HepG2 (cell line): ENCODE measurements at regions not wholly inside any gene's neighbourhood (a gene's known extent, or its start where the extent isn't known, plus 50 kb on each side); places are given as distances from the start of the nearest gene placed in this dataset.

ENCODE experiments used
- ATAC-seq: fragments of 200-7000 bp; cut with Tn5 transposase; 3 replicates; pipeline ENCODE4 v1.9.1; 2020; ENCODE audit warnings: mild to moderate bottlenecking, moderate library complexity
- BruUV-seq: library from RNA; stranded (reverse); fragments of 400-500 nt; replicated peaks from 2 replicates; lab custom pipeline; 2021; lab: Mats Ljungman, UMichigan
- CTCF ChIA-PET: fragments of 300-600 bp; formaldehyde crosslinking; extraction: SDS; loops from one replicate; lab custom pipeline; 2021; ENCODE audit warnings: low total read pairs, inconsistent platforms, low intra/inter-chr PET ratio; lab: Yijun Ruan, JAX
- POLR2A ChIA-PET: fragments of 350-600 bp; sonication (Branson Sonifier 250); formaldehyde crosslinking; loops from one replicate; lab custom pipeline; 2020; ENCODE audit warnings: antibody characterized with exemption, inconsistent platforms; lab: Yijun Ruan, JAX
- DNase-seq: peaks from one replicate; pipeline ENCODE4 v3.0.0-alpha.2; 2015; ENCODE audit warnings: low spot score
- FAIRE-seq: peaks from 3 replicates; lab custom pipeline; 2011; peaks lifted over from hg19 to GRCh38; lab: Jason Lieb, UNC
- H2AFZ ChIP-seq: one replicate; pipeline ENCODE4 v1.6.1; 2011; ENCODE audit warnings: low read length, inconsistent platforms
- H3K27ac ChIP-seq: fragments of 300-600 bp; 3 replicates; pipeline ENCODE4 v1.8.0; 2011; ENCODE audit warnings: mixed run types, mild to moderate bottlenecking, mixed read lengths, low read length, inconsistent platforms; ENCODE audit not compliant: insufficient read depth; ENCODE audit errors: extremely low read length
- H3K27me3 ChIP-seq, 2 experiments: fragments of 200-600 bp in 1 of 2; 2 replicates in 1 of 2; 3 replicates in 1 of 2; pipeline versions ENCODE4 v1.6.0 to v1.8.0; 2011; ENCODE audit warnings: low read length in 2 of 2, mild to moderate bottlenecking in 2 of 2, moderate library complexity in 2 of 2, inconsistent platforms in 1 of 2; ENCODE audit not compliant: insufficient read depth in 2 of 2, control insufficient read depth in 1 of 2
- H3K36me3 ChIP-seq, 2 experiments: fragments of 200-600 bp in 1 of 2; replicated peaks in 1 of 2; 2 replicates in 1 of 2; 3 replicates in 1 of 2; pipeline versions ENCODE4 v1.5.1 to v1.8.0; 2011; ENCODE audit warnings: low read length in 2 of 2, inconsistent platforms in 1 of 2; ENCODE audit not compliant: insufficient read depth in 2 of 2, control insufficient read depth in 1 of 2
- H3K4me1 ChIP-seq: 2 replicates; pipeline ENCODE4 v1.5.1; 2012; ENCODE audit warnings: low read length, inconsistent platforms; ENCODE audit not compliant: insufficient read depth
- H3K4me2 ChIP-seq: 2 replicates; pipeline ENCODE4 v1.6.0; 2011; ENCODE audit warnings: low read depth, low read length, inconsistent platforms
- H3K4me3 ChIP-seq, 3 experiments: fragments of 200-600 bp in 1 of 3; sonication (generic), shearing (Covaris generic) in 1 of 3; replicated peaks in 1 of 3; 2 replicates each; pipeline ENCODE4 v1.5.1; 2011 to 2016; ENCODE audit warnings: low read length in 3 of 3, inconsistent platforms in 2 of 3, low read depth in 2 of 3, mild to moderate bottlenecking in 2 of 3, control low read depth in 1 of 3, mixed read lengths in 1 of 3; ENCODE audit not compliant: insufficient read depth in 1 of 3
- H3K79me2 ChIP-seq: one replicate; pipeline ENCODE4 v1.6.1; 2011; ENCODE audit warnings: low read length, inconsistent platforms; ENCODE audit not compliant: insufficient read depth
- H3K9ac ChIP-seq: 2 replicates; pipeline ENCODE4 v1.6.0; 2011; ENCODE audit warnings: mild to moderate bottlenecking, low read depth, low read length, inconsistent platforms; ENCODE audit not compliant: insufficient read depth
- H3K9me3 ChIP-seq: 2 replicates; pipeline ENCODE4 v1.5.1; 2012; ENCODE audit warnings: mild to moderate bottlenecking, low read length
- H4K20me1 ChIP-seq: 2 replicates; pipeline ENCODE4 v1.6.0; 2011; ENCODE audit warnings: inconsistent platforms, mild to moderate bottlenecking, low read length, moderate library complexity; ENCODE audit not compliant: insufficient read depth
- ATF7 ChIP-seq, 2 experiments: fragments of 450-650 bp in 1 of 2; sonication (generic) in 1 of 2; formaldehyde crosslinking in 1 of 2; IDR thresholded peaks; 2 replicates each; pipeline versions ENCODE4 v1.4.0 to v1.6.1; 2016 to 2020; ENCODE audit warnings: antibody characterized with exemption in 1 of 2, mild to moderate bottlenecking in 1 of 2, missing genetic modification reagents in 1 of 2
- FOXO1 ChIP-seq: sonication (generic); formaldehyde crosslinking; IDR thresholded peaks from 2 replicates; pipeline ENCODE4 v1.4.0; 2020; ENCODE audit warnings: missing genetic modification reagents
- ZNF530 ChIP-seq: sonication (generic); formaldehyde crosslinking; IDR thresholded peaks from 2 replicates; pipeline ENCODE4 v1.5.0; 2020; ENCODE audit warnings: low read depth, mild to moderate bottlenecking, missing genetic modification reagents
- WGBS: methylation state at CpG from one replicate; pipeline ENCODE4 v1.1.6; 2017; ENCODE audit warnings: low lambda C conversion rate; 5-methylcytosine and 5-hydroxymethylcytosine counted together
- in situ Hi-C: cut with HindIII; loops from 2 replicates; pipeline ENCODE4 v1.10.0; 2017; ENCODE audit warnings: low pct_unique_long_range_greater_than_20kb; ENCODE audit not compliant: extremely low pct_ligation_motif_present
- intact Hi-C: fragments of 100-400 bp; cut with micrococcal nuclease; formaldehyde crosslinking; loops from one replicate; pipeline ENCODE4 v1.10.0; 2022; ENCODE audit not compliant: unreplicated experiment
- TF ChIP-seq, protein P1 (sequence below): sonication (generic); formaldehyde crosslinking; IDR thresholded peaks from 2 replicates; pipeline ENCODE4 v1.5.1; 2020; ENCODE audit warnings: missing genetic modification reagents, mild to moderate bottlenecking, borderline replicate concordance
- TF ChIP-seq, protein P2 (sequence below): sonication (generic); formaldehyde crosslinking; IDR thresholded peaks from 2 replicates; pipeline ENCODE4 v1.9.0; 2021; ENCODE audit warnings: mild to moderate bottlenecking, missing genetic modification reagents

DNA sequence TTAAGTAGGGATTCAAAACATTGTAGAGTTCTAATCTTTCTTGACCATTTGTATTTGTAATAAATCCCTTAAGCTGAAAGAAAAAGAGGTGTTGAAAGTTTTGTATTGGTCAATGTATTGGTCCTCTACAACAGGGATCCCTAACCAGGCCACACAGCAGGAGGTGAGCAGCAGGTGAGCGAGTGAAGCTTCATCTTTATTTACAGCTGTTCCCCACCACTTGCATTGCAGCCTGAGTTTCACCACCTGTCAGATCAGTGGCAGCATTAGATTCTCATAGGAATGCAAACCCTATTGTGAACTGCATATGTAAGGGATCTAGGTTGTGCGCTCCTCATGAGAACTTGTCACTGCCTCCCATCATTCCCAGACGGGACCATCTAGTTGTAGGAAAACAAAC is 715.7 kb upstream of the NXPH2 start (continued):
- TF ChIP-seq, protein P1, sequence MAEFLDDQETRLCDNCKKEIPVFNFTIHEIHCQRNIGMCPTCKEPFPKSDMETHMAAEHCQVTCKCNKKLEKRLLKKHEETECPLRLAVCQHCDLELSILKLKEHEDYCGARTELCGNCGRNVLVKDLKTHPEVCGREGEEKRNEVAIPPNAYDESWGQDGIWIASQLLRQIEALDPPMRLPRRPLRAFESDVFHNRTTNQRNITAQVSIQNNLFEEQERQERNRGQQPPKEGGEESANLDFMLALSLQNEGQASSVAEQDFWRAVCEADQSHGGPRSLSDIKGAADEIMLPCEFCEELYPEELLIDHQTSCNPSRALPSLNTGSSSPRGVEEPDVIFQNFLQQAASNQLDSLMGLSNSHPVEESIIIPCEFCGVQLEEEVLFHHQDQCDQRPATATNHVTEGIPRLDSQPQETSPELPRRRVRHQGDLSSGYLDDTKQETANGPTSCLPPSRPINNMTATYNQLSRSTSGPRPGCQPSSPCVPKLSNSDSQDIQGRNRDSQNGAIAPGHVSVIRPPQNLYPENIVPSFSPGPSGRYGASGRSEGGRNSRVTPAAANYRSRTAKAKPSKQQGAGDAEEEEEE (CRISPR knock-in tag): no peak
- TF ChIP-seq FOXO1 (CRISPR knock-in tag): no peak
- TF ChIP-seq ZNF530 (CRISPR knock-in tag): no peak

DNA sequence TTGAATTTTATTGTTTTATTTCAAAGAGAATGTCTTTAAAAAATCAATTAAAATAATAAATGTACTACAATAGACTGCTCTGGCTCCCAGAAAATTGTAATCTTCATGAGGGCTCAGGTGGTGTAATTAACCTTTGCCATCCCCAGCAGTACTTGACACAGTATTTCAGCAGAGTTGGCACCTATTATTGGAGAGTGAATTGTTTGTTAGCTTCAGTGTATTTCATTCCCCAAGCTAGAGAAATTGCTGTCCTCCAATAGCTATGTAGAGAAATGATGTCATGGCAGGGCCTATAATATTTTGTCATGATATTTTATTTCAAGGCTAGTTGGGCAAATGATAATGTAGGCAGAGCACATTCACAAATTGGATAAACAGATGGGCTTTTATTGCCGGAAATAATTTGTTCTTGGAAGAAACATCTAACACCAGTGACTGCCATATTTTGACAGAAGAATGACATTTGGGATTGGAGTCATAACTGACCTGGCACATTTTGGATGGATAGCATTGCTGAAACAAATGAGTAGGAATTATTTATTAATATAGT is 712.0 kb upstream of the NXPH2 start:
- DNase-seq (no peak), ATAC-seq (no peak), FAIRE-seq (no peak)
- H3K9ac ChIP-seq: no peak overlapping the region
- in situ Hi-C loops: no loop called here
- intact Hi-C loops: no loop called here
- H3K27ac ChIP-seq: no peak overlapping the region
- H2AFZ ChIP-seq: no peak overlapping the region
- H3K36me3 ChIP-seq: no peaks in the 10 kb centered on the region
- no peaks in the 10 kb centered on the region for H3K79me2 ChIP-seq
- no peaks in the 10 kb centered on the region for H4K20me1 ChIP-seq
- H3K4me1 ChIP-seq: no peaks in the 10 kb centered on the region
- TF ChIP-seq, protein P2, sequence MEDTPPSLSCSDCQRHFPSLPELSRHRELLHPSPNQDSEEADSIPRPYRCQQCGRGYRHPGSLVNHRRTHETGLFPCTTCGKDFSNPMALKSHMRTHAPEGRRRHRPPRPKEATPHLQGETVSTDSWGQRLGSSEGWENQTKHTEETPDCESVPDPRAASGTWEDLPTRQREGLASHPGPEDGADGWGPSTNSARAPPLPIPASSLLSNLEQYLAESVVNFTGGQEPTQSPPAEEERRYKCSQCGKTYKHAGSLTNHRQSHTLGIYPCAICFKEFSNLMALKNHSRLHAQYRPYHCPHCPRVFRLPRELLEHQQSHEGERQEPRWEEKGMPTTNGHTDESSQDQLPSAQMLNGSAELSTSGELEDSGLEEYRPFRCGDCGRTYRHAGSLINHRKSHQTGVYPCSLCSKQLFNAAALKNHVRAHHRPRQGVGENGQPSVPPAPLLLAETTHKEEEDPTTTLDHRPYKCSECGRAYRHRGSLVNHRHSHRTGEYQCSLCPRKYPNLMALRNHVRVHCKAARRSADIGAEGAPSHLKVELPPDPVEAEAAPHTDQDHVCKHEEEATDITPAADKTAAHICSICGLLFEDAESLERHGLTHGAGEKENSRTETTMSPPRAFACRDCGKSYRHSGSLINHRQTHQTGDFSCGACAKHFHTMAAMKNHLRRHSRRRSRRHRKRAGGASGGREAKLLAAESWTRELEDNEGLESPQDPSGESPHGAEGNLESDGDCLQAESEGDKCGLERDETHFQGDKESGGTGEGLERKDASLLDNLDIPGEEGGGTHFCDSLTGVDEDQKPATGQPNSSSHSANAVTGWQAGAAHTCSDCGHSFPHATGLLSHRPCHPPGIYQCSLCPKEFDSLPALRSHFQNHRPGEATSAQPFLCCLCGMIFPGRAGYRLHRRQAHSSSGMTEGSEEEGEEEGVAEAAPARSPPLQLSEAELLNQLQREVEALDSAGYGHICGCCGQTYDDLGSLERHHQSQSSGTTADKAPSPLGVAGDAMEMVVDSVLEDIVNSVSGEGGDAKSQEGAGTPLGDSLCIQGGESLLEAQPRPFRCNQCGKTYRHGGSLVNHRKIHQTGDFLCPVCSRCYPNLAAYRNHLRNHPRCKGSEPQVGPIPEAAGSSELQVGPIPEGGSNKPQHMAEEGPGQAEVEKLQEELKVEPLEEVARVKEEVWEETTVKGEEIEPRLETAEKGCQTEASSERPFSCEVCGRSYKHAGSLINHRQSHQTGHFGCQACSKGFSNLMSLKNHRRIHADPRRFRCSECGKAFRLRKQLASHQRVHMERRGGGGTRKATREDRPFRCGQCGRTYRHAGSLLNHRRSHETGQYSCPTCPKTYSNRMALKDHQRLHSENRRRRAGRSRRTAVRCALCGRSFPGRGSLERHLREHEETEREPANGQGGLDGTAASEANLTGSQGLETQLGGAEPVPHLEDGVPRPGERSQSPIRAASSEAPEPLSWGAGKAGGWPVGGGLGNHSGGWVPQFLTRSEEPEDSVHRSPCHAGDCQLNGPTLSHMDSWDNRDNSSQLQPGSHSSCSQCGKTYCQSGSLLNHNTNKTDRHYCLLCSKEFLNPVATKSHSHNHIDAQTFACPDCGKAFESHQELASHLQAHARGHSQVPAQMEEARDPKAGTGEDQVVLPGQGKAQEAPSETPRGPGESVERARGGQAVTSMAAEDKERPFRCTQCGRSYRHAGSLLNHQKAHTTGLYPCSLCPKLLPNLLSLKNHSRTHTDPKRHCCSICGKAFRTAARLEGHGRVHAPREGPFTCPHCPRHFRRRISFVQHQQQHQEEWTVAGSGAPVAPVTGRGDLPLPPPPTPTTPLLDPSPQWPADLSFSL (CRISPR knock-in tag): no peak
- TF ChIP-seq ATF7 (IDR thresholded peaks at IDR 0.05) (peak; percentile 45; the same call in 1 of the 2 replicates), ATF7 (CRISPR knock-in tag; IDR thresholded peaks at IDR 0.05) (no peak)
- BruUV-seq: no TSS peak
- CTCF ChIA-PET: no interaction called here
- H3K27me3 ChIP-seq: no peaks in the 10 kb centered on the region
- POLR2A ChIA-PET: no interaction called here
- WGBS: 6% methylated on average over 1 of the region's 1 CpG
- H3K4me2 ChIP-seq: no peak overlapping the region
- H3K4me3 ChIP-seq: no peak overlapping the region
- no peaks in the 10 kb centered on the region for H3K9me3 ChIP-seq
